Activated CD8-positive, alpha-beta T cell treated with anti-CD3 and anti-CD28 coated beads for 36 hours (primary cell): ENCODE measurements at regions not wholly inside any gene's neighbourhood (a gene's known extent, or its start where the extent isn't known, plus 50 kb on each side); places are given as distances from the start of the nearest gene placed in this dataset.

Source experiments
- ATAC-seq: fragments of 200-7000 bp; cut with Tn5 transposase; one replicate; pipeline ENCODE4 v1.10.0; 2021; ENCODE audit warnings: mild to moderate bottlenecking, moderate library complexity
- CTCF ChIA-PET: fragments of 350-600 bp; sonication (Branson Sonifier 250); formaldehyde crosslinking; loops from one replicate; lab custom pipeline; 2021; ENCODE audit warnings: antibody characterized with exemption; lab: Charles Lee
- POLR2A ChIA-PET: fragments of 350-600 bp; sonication (Branson Sonifier 250); formaldehyde crosslinking; loops from one replicate; lab custom pipeline; 2021; ENCODE audit warnings: antibody characterized with exemption; lab: Charles Lee
- DNase-seq: peaks from one replicate; pipeline ENCODE4 v3.0.0-alpha.2; 2020
- H3K27ac Mint-ChIP-seq: one replicate; pipeline ENCODE4 v1.8.0; 2021; ENCODE audit warnings: mild to moderate bottlenecking, mixed read lengths
- H3K27me3 Mint-ChIP-seq: one replicate; pipeline ENCODE4 v1.8.0; 2021; ENCODE audit warnings: mixed read lengths
- H3K36me3 Mint-ChIP-seq: one replicate; pipeline ENCODE4 v1.8.0; 2021; ENCODE audit warnings: low read depth, mixed read lengths
- H3K4me1 Mint-ChIP-seq: one replicate; pipeline ENCODE4 v1.8.0; 2021; ENCODE audit warnings: low read depth, mixed read lengths
- H3K4me3 Mint-ChIP-seq: one replicate; pipeline ENCODE4 v1.8.0; 2021; ENCODE audit warnings: mild to moderate bottlenecking, moderate library complexity, mixed read lengths
- H3K9me3 Mint-ChIP-seq: one replicate; pipeline ENCODE4 v1.8.0; 2021; ENCODE audit warnings: mixed read lengths
- CTCF ChIP-seq: fragments of 200-600 bp; IDR thresholded peaks from one replicate; pipeline ENCODE4 v1.8.0; 2022; ENCODE audit warnings: antibody characterized with exemption, mild to moderate bottlenecking
- intact Hi-C: fragments of 100-400 bp; cut with micrococcal nuclease; formaldehyde crosslinking; loops from one replicate; pipeline ENCODE4 v1.10.0; 2022

GRCh38 chr18:41624460-41624859, 330.6 kb upstream of the PIK3C3 start:
- no peaks in the 10 kb centered on the region for H3K27me3 Mint-ChIP-seq
- intact Hi-C loops: no loop called here
- no peak for DNase-seq
- no peak for TF ChIP-seq CTCF
- POLR2A ChIA-PET: no interaction called here
- no peaks in the 10 kb centered on the region for H3K4me1 Mint-ChIP-seq
- no peak for ATAC-seq
- no peak overlapping the region for H3K27ac Mint-ChIP-seq
- H3K4me3 Mint-ChIP-seq: no peak overlapping the region
- no peaks in the 10 kb centered on the region for H3K9me3 Mint-ChIP-seq
- CTCF ChIA-PET: no interaction called here
- no peaks in the 10 kb centered on the region for H3K36me3 Mint-ChIP-seq

- H3K36me3 Mint-ChIP-seq: no peaks in the 10 kb centered on the region
- no peaks in the 10 kb centered on the region for H3K9me3 Mint-ChIP-seq
- ATAC-seq: no peak
- TF ChIP-seq CTCF: no peak
- H3K4me1 Mint-ChIP-seq: no peaks in the 10 kb centered on the region
- no peak overlapping the region for H3K27ac Mint-ChIP-seq
- no peaks in the 10 kb centered on the region for H3K27me3 Mint-ChIP-seq
- DNase-seq: no peak
- CTCF ChIA-PET: interaction anchor here (0.6 to 1.0 kb wide), 2 partner anchors 288 to 1016 kb away, joined by 3 to 4 read pairs; no protein-coding TSS in a partner anchor
- H3K4me3 Mint-ChIP-seq: no peak overlapping the region
- POLR2A ChIA-PET: no interaction called here
- intact Hi-C loops: no loop called here
Observed at GRCh38 chr18:41621177-41621576, 333.9 kb upstream of the PIK3C3 start.

- ChIA-PET CTCF (no interaction called here), POLR2A (no interaction called here)
- H3K27ac Mint-ChIP-seq: no peak overlapping the region
- no peaks in the 10 kb centered on the region for H3K36me3 Mint-ChIP-seq
- ATAC-seq (no peak), DNase-seq (no peak)
- no peak for TF ChIP-seq CTCF
- no peaks in the 10 kb centered on the region for H3K27me3 Mint-ChIP-seq
- H3K4me3 Mint-ChIP-seq: no peak overlapping the region
- intact Hi-C loops: no loop called here
- H3K9me3 Mint-ChIP-seq: peaks cover 2% of the 10 kb centered on the region
- no peaks in the 10 kb centered on the region for H3K4me1 Mint-ChIP-seq
Observed at GRCh38 chr18:41618147-41618546, 336.9 kb upstream of the PIK3C3 start.

GRCh38 chr18:41617647-41618046, 337.4 kb upstream of the PIK3C3 start:
- Mint-ChIP-seq H3K27ac (no peak overlapping the region), H3K27me3 (no peaks in the 10 kb centered on the region), H3K4me1 (no peaks in the 10 kb centered on the region), H3K36me3 (no peaks in the 10 kb centered on the region), H3K4me3 (no peak overlapping the region), H3K9me3 (peaks cover 2% of the 10 kb centered on the region)
- POLR2A ChIA-PET: no interaction called here
- DNase-seq (no peak), ATAC-seq (no peak)
- intact Hi-C loops: no loop called here
- no peak for TF ChIP-seq CTCF
- CTCF ChIA-PET: no interaction called here

GRCh38 chr18:41613003-41613609, 341.9 kb upstream of the PIK3C3 start:
- H3K36me3 Mint-ChIP-seq: no peaks in the 10 kb centered on the region
- POLR2A ChIA-PET: interaction anchor here (0.5 kb wide), 1 partner anchor 22 kb away, joined by 3 read pairs; no protein-coding TSS in a partner anchor
- peaks cover 10% of the 10 kb centered on the region for H3K9me3 Mint-ChIP-seq
- no peak for ATAC-seq
- no peak overlapping the region for H3K27ac Mint-ChIP-seq
- DNase-seq: no peak
- intact Hi-C loops: no loop called here
- H3K4me1 Mint-ChIP-seq: no peaks in the 10 kb centered on the region
- CTCF ChIA-PET: no interaction called here
- TF ChIP-seq CTCF: no peak
- H3K27me3 Mint-ChIP-seq: no peaks in the 10 kb centered on the region
- H3K4me3 Mint-ChIP-seq: no peak overlapping the region
